NCI-H446 treated with DMSO at 0.1 percent for 48 hours (cell line): ENCODE measurements at regions not wholly inside any gene's neighbourhood (a gene's known extent, or its start where the extent isn't known, plus 50 kb on each side); places are given as distances from the start of the nearest gene placed in this dataset.

Source experiments
- DNase-seq: peaks from one replicate; lab custom pipeline; 2025; lab: John Stamatoyannopoulos, UW

DNA sequence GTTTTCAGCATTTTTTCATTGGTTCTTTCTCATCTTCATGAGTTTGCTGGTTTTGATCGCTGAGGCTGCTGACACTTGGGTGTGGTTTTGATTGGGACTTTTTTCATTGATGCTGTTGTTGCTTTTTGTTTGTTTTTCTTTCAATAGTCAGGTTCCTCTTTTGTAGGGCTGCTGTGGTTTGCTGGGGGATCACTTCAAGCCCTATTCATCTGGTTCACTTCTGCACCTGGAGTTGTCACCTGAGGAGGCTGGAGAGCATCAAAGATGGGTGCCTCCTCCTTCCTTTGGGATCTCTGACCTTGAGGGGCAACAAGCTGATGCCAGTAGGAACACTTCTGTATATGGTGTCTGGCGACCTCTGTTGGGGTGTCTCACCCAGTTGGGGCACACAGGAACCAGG, 1279.9 kb upstream of the TMPRSS15 start:
- DNase-seq = no peak

DNA sequence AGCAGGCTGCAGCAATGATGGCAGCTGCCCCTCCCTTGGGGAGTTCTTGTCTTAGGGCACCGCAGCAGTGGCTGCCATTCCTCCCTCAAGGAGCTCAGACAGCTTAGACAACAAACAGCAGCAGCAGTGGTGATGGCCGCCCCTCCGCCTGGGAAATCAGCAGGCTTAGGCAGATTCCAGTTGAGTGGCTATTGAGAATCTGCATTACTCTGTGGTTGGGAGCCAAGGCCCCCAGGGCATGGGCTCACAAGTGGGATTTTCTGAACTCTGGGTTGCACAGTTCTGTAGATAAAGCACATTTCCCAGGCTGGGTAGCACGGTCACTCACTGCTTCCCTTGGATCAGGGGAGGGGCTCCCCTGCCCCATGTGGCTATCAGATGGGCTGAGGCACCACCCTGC, 1280.7 kb upstream of the TMPRSS15 start:
- DNase-seq = no peak

DNA sequence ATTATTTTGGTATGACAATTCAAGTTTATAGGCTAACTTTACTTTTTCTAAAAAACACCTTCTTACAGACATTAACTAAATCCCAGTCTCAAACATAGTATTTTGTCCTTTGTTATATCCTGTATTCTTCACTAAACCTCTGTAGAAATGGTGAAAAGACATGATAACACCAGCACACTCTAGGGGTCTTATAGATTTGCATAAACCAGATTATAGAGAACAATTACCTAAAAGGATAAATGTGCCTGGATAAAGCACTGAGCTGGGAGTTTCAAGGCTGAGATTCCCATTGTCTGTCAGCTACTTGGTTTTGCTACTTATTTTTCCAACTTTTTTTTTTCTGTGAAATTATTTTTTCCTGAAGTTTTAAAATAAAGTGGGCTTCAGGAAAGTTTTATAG, 1288.6 kb upstream of the TMPRSS15 start:
- no peak for DNase-seq

DNA sequence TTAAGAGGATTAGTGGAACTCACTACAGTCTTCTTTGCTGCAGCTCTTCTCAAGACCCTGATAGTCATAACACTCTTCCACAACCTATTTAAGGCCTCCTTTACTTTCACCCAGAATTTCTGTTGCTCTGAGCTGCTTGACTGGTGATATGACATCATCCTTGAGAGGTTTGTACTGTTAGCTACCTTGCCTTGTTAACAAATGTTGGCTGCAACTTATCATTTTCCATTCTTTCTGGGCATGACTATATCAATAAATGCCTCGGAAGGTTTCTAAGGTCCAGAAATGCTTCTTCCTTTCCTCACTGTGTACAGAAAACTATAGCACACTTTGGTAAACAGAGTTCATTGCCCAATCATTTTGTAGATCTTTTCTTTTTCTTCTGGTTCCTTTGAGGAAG, 1292.2 kb upstream of the TMPRSS15 start:
- no peak for DNase-seq

DNA sequence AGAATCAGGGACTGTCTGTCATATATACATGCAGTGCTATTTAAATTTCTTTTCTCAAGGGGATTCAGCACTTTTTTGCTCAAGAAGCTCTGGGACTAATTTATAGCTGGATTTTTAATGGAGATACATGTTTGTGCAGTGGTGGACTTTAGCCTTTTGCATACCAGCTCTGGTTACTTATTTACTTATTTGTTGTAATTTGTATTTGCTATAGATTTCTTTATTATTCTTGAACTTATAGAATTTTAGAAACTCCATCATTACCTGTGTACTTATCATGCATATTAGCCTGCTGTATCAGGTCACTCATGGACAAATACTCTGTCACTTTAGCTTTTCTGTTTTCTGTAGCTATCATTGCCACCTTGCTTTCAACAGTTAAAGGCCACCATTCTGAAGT, 1296.9 kb upstream of the TMPRSS15 start:
- DNase-seq = no peak

DNA sequence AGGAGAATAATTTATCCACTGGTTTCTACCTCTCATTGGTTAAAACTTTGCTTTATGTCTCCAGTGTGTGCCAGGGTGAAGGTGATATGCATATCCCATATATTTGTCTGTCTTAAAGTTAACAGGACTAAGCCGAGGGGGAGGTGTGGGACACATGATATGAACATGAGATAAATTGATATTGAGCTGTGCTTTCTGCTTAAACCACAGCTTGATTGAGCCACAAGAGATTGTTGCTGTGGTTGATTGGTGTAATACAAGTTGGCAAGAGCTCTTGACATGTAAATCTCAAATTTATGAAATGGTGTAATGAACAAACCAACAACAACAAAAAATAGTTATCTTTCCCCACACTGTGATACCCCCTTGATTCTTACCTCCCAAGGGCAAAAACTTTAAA, 1295.5 kb upstream of the NCAM2 start:
- no peak for DNase-seq

DNA sequence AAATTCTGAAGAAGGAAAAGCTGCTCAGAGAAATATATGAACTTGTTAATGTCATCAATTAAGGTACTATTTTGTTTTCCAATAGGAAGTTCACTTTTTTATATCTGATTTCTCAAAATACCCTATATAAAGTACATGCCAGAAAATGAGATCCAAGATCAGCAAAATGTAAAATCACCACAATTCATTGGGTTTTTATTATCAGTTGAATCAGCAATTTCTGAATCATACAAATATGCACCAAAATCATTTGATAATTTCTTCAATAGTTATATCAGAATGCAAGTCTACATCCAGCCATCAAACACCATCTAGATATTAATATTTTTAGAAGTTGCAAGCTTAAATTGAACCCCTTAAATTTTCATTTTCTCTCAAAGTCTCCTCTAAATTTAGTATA, 1293.4 kb upstream of the NCAM2 start:
- DNase-seq = no peak

DNA sequence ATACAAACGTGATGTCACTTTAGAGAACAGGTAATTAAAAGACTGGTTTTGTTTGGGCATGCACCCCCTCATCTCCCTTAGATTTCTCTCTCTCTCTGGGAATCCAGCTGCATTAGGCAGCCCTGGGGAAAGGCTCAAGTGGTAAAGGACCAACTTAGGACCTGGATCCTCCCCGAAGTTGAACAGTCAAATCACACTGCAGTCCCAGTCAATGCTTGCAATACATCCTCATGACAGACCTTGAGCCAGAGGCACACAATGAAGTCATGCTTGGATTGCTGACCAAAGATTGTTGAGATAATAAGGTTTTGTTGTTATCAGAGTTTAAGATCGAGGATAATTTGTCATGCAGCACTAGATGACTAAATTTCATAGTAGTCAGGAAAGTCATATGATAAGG, 1285.8 kb upstream of the NCAM2 start:
- no peak for DNase-seq

DNA sequence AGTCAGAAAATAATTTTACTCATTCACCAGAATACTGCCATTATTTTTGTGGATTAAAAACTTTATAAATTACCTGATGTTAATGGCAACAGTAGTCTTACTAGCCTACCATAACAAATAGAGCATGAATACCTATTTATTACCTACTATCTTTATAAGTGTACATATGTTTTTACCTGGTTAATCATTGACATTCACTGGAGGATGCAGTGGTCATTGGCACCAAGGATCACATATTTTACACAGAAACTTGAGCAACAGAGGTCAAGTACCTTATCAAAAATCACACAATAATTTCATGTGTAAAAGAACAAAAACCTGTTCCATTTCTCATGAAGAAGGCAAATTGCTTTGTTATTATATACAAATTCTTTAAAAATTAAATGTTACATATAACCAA, 1284.9 kb upstream of the NCAM2 start:
- DNase-seq = no peak

DNA sequence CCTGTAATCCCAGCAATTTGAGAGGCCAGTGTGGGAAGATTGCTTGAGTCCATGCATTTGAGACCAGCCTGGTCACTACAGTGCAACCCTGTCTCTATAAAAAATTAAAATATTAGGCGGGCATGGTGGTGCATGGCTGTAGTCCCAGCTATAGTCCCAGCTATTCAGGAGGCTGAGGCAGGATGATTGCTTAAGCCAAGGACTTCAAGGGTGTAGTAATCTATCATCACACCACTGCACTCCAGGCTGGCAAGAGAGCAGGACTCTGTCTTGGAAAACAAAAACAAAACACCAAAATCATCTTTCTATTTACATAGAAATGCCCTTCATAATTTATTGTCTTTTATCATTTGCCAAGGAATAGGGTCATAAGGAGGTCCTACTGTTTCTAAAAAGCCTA, 1274.1 kb upstream of the NCAM2 start:
- no peak for DNase-seq

DNA sequence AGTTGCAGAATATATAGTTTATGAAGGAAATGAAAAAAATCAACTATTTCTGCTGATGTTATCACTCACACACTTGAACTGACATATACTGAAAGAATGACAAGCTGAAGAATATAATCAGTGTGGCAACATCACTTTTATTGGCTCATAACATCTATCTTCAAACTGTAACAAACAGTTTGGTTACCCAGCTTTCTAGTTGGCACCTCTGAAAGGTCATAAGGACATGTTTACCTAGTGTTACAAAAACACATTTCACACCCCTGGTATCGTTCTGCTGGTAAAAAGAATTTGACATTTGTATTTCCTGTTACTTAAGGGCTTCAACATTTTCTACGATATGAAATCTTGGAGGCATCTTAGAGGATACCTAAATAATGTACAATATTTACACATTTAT, 1267.0 kb upstream of the NCAM2 start:
- no peak for DNase-seq

DNA sequence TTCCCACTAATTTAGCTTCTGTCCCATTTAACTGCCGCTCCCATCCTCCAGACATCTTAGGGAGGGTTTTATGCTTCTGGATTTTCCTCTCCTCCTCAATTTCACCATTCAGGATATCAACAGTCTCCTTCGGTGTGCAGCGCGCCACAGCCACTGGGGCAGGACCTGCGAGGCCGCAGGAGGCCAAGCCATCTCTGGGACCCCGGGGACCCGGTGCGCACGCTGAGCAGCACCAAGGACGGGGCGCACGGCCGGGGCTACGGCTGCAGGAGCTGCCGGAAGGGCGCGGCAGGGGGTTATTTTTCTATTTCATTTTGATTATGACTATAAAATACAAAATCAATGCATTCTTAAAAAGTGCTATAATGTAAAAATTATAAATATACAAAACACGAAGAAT, 1238.4 kb upstream of the NCAM2 start:
- DNase-seq = no peak

DNA sequence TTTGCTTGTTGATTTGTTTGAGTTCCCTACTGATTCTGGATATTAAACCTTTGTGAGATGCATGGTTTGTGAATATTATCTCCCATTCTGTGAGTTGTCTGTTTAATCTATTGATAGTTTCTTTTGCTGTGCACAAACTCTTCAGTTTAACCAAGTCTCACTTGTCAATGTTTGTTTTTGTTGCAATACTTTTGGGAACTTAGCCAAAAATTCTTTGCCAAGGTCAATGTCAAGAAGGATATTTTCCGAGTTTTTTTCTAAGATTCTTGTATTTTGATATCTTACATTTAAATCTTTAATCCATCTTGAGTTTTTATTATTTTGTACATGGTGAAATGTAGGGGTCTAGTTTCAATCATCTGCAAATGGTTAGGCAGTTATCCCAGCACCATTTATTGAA, 1230.7 kb upstream of the NCAM2 start:
- DNase-seq = no peak

DNA sequence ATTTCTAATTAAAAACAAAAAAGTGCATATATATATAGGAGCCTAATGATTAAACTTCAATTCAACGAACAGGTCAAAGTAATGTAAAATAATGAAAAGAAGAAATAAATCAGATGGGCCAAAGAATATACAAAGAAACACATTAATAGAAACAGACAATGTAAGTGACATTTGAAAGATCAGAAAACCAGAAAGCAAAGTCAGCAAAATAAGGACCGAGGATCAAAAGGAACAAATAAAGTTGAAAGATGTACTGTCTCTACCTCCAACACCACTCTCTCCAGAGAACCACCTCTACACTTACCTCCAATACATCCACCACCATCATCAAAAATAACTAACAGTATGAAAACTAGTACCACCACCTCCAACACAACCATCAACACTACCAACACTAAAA, 1226.3 kb upstream of the NCAM2 start:
- DNase-seq = no peak

DNA sequence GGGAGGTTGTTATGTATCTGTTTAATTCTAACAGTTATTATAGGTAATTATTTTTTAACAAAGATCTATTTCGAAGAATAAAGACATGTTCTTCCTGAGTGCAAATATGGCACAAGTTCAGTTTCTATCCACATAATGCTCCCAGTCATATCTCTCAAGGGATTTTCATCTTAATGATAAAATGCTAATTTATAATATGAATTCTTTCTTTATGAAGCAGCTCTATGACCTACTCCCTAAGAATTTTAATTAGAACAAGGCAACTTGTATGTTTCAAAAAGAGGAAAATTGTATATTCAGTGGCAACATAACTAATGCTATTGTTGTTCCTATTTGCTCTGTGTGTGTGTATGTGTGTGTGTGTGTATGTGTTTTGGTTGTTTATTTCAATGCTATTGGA, 1222.1 kb upstream of the NCAM2 start:
- no peak for DNase-seq

DNA sequence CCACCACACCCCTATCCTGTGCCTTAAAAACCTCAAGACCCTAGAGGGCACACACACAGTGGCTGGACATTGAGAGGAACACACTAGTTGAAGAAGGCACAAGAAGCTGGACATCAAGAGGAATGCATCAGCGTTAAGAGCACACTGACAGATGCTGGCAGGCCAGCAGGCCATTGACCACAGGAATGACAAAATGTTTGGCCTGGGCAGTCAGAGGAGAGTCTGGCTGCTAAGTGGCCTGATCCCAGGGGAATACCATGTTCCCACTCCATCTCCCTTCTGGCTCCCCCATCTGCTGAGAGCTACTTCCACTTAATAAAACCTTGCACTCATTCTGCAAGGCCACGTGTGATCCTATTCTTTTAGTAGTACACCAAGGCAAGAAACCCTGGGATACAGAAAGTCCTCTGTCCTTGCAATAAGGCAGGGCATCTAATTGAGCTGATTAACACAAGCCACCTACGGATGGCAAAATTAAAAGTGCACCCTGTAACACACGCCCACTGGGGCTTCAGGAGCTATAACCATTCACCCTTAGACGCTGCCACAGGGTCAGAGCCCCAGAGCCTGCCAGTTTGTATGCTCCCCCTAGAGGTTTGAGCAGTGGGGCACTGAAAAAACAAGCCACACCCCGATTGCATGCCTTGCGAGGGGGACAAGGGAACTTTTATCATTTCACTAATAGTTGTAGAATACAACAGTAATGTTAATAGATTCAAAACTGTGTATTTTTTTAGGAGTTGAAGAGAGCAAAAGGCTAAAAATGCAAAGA, 1216.1 kb upstream of the NCAM2 start:
- DNase-seq = no peak

DNA sequence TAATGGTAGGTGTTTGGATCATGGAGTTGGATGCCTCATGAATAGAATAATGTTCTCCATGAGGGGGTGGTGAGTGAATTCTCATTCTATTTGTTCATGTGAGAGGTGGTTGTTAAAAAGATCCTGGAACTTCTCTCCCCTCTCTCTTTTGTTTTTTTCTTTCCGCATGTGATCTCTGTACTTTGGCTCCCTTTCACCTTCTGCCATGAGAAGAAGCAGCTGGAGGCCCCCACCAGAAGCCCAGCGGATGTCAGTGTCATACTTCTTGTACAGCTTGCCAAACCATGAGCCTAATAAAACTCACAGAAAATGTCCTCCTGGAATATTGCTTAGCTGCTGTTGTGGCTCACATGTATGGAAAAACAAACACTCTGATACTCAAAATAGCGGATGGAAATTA, 1212.3 kb upstream of the NCAM2 start:
- no peak for DNase-seq

DNA sequence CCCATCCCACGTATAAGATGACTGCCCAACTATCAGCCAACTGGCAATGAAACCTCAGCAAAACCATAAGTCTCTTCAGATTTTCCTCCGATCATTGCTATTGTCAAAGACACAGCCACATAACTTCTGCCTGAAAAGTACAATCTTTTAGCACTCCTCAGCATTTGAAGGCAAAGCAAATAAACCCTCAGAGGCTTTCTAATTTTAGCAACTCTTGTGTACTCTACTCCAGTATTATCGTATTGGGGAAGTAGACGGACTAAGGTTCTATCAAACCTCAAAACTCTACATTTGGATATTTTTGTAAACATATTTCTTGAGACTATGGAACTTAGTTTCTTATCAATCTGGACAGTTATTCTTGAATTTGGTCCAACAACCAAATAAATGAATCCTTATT, 1206.2 kb upstream of the NCAM2 start:
- no peak for DNase-seq

DNA sequence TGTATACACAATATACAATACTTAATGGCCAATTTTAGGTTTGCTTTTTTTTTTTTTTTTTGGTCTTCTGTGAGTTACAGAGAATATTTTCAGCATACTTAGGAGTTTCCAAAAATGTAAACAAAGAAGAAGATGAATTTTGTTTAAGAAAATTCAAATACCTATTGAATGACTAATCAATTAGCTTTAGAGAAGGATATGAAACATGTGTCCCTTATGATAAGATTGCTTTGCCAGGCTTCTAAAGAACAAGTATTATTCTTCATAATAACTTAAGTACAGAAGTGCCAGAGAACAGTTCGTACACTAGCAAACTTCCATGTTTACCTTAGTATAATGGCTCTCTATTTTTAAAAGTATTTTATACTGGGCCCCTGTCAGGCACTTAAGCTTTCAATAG, 1191.0 kb upstream of the NCAM2 start:
- DNase-seq = no peak

DNA sequence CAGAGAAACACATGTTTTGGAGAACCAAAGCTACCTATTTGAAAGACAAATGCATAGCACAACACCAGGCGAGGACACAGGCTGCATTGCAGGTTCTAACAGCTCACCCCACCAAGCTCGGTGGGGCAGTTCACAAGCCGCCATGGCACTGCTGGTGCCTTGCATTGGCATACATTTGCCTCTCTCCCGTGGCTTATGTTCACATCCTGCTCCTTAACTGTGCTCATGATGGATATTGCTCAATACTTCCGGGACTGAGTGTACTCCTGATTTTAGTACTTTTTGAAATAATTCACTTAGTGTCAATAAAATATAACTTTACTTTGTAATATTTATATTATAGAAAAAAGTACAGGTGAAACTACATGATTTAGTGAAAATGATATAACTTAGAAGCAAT, 1187.4 kb upstream of the NCAM2 start:
- no peak for DNase-seq

DNA sequence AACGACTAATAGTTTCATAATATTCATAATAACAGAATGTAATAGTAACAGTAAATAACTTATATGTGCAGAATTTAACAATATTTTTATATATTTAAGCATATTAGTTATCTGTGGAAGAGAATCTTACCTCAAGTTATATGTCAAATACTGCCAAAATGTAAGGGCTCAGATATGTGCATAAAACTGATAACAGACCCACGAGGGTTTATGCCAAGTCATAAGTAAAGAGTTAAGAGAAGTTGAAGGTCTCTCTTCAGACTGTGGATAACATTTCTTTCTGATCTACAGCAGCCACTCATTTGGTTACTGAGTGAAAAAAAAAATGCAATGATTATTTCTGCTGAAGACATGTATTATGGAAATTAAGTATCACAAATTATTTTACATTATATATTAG, 1167.8 kb upstream of the NCAM2 start:
- no peak for DNase-seq

DNA sequence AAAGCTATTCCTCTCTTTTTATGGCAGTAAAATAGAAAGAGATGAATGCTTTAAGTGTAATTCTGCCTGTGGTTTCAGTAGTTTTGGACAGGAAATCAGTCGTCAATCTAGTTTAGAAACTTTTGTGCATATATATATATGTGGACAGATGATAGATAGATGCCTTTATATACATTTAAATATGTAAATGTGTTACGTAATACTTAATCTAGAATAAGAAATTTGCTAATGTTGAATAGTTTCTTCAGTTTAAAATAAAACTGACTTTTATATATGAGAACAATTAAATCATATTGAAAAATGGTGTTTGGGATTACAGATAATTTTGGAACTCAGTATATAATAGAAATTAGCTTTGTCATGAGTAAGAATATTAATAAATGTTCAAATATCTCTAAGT, 1165.7 kb upstream of the NCAM2 start:
- DNase-seq = no peak

DNA sequence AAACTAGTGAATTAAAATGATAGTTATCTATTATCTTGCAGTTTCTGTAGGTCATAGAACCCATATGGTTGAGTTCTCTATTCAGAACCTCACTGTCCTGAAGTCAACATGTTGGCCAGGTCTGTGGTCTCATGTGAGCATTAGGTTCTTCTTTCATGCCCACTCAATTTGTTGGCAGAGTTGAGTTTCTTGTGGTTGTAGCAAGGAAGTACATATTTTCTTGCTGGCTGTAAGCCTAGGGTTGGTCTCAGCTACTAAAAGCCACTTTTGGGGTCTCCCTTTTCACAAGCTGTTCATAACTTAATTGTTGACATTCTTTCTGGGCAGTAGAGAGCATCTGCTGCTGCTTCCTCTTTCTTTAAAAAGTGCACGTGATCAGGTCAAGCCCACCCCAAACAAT, 1165.1 kb upstream of the NCAM2 start:
- DNase-seq = no peak

DNA sequence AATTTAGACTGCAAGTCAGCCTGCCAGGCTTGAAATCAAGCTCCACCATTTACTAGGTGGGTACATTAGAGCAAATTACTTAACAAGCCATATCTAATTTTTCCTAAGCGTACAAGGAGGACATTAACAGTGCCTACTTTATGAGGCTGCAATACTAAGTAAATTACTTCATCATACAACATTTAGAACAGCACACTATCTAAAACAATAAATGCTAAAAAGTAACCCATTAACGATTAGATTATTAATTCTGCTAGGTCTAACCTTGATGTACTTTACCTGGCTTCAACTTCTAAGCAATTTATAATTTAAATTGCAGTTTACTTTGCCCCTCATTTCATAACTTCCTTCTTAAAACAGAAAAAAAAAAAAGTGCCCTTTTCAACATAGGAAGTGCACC, 1155.6 kb upstream of the NCAM2 start:
- no peak for DNase-seq

DNA sequence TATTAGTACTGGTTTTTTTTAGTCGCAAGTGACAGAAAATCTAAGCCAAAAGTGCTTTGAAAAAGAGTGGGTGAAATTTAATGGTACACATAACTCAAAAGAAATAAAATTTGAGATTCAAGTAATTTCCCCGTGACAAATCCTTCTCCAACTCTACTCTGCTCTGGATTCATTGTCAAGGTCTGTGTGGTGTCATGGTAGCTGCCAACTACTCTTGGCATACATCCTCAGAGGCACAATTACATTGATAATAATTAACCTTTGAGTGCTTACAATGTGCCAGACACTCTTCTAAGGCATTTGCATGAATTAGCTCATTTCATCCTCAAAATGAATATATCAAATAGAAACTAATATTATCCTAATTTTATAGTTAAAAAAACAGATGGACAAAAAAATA, 1153.9 kb upstream of the NCAM2 start:
- DNase-seq = peak; percentile 86
